ENCODE measurements at regions not wholly inside any gene's neighbourhood (a gene's known extent, or its start where the extent isn't known, plus 50 kb on each side); places are given as distances from the start of the nearest gene placed in this dataset.

- TF ChIP-seq CTCF (IDR thresholded peaks at IDR 0.05; ENCODE audit: low read depth, low read length, missing input control) (no peak), SP1 (IDR thresholded peaks at IDR 0.05) (no peak), MAX (IDR thresholded peaks at IDR 0.05) (no peak), FOXA1 (IDR thresholded peaks at IDR 0.05) (no peak), YY1 (IDR thresholded peaks at IDR 0.05) (no peak), ATF3 (IDR thresholded peaks at IDR 0.05) (no peak), RAD21 (IDR thresholded peaks at IDR 0.05) (no peak), REST (IDR thresholded peaks at IDR 0.05) (no peak), TAF1 (conservative IDR thresholded peaks at IDR 0.05) (no peak)
These were observed 265.3 kb downstream of the TFAP2A start for GRCh38 chr6:10149603-10150002.

Data from liver (tissue), 3 donors.